ENCODE measurements at regions not wholly inside any gene's neighbourhood (a gene's known extent, or its start where the extent isn't known, plus 50 kb on each side); places are given as distances from the start of the nearest gene placed in this dataset.

DNA sequence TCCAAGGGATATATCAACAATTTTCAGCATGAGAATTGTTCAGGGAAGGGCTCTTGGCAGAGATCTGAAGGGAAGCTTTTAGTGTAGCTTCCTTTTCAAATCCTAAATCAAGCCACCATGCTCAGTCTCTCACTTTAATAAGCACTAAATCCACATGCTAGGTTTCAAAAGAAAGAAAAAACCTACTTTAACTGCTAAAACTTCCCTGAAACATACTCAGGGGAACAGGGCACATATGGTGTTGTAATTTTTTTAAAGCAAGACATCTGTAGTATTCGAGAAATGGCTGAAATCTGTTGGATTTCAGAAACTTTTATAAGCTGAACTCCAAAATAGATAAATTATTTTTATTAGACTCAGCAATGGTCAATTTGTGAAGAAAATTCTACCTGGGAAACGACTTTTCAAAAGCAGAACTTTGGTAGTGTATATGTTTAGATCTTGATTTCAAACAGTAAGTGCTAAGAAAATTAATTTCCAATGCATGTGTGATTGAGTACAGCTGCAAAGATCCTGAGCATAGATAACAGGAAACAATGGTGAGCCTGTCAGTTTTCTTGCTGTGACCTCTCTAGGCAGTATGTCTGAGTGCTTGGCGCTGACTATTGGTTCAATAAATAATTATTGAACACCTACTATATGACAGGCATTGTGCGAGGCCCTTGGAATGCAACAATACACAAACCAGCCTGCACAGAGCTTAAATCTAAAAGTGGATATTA lies 804.5 kb upstream of the SOX9 start:
- TF ChIP-seq, protein P1, sequence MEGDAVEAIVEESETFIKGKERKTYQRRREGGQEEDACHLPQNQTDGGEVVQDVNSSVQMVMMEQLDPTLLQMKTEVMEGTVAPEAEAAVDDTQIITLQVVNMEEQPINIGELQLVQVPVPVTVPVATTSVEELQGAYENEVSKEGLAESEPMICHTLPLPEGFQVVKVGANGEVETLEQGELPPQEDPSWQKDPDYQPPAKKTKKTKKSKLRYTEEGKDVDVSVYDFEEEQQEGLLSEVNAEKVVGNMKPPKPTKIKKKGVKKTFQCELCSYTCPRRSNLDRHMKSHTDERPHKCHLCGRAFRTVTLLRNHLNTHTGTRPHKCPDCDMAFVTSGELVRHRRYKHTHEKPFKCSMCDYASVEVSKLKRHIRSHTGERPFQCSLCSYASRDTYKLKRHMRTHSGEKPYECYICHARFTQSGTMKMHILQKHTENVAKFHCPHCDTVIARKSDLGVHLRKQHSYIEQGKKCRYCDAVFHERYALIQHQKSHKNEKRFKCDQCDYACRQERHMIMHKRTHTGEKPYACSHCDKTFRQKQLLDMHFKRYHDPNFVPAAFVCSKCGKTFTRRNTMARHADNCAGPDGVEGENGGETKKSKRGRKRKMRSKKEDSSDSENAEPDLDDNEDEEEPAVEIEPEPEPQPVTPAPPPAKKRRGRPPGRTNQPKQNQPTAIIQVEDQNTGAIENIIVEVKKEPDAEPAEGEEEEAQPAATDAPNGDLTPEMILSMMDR (conservative IDR thresholded peaks at IDR 0.05) = no peak
- no peak for TF ChIP-seq EZH2 (IDR thresholded peaks at IDR 0.05; ENCODE audit: low read depth)

All from PC-9 (cell line).